ENCODE measurements at regions not wholly inside any gene's neighbourhood (a gene's known extent, or its start where the extent isn't known, plus 50 kb on each side); places are given as distances from the start of the nearest gene placed in this dataset.
"Not testable (repeated sequence)": the region's sequence is repeated elsewhere in the genome, so short reads cannot be mapped to it uniquely, and the experiment has no call there.

DNA sequence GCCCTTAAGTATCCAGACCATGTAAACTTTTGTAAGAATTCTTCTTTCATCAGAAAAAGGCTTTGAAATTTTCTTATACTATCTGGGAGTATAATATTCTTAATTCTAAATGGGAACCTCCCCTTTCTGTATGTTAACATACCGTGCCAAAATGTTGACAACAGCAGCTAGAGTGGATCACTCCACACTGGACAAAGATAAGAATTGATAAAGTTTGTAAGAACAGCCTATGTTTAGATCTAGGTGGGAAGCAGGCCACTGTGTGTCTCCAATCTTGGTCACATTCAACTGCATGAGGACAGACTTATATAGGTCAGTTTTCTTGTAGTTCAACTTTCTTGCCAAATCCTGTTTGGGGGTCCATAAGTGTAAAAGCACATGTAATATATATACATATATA lies 235.7 kb downstream of the RPIA start:
- no peak for FAIRE-seq

DNA sequence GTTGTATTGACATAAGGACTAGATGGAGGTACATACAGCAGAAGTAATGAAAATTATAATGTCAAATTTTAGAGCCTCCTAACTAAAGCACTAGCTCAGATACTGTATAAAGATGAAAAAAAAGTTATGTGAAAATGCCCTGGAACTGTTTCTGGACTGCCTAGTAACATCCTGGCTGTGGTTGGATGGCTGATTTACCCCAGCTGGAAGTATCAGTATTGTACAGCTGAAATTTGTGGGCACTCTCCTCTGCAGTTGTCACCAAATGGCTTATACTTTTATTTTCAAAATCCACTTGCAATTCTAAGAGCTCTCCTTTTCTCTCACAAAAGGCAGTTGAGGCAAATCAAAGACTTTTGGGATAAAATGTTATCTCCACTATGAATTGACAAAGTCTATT lies 239.2 kb downstream of the RPIA start:
- FAIRE-seq = no peak

DNA sequence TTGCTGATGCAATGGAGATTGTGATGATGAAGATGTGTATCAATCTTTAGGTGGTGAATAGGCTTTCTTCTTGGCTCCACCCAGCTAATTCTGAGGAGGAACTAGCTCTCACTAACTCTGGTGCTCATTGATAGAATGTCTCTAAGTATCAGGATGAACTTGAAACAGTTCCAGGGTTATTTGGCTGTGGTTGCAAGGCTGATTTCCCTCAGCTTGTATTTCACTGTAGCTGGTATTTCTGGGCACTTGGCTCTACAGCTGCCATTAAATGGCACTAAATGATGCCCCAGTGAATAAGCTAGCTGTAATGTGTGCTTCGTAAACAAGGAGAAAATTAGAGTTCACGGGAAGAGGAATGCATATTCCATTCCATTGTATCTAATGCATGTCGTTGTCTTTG lies 241.2 kb downstream of the RPIA start:
- FAIRE-seq = no peak

DNA sequence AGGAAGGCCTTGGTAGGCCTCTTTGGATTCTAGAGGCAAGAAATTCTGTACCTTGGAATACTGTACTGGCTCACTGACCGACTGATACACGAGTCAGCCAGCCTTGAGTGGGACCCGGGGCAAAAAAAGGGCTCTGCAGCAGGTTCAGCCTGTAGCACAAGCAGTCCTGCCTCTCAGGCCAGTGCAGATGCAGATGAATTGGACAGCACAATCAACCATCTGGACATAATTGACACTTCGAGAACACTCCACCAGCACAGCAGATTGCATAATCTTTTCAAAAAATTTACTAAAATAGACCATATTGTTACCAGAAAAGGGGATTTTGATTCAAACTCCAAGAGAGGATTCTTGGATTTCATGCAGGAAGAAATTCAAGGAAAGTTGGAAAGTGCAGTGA lies 241.6 kb downstream of the RPIA start:
- no peak for FAIRE-seq

DNA sequence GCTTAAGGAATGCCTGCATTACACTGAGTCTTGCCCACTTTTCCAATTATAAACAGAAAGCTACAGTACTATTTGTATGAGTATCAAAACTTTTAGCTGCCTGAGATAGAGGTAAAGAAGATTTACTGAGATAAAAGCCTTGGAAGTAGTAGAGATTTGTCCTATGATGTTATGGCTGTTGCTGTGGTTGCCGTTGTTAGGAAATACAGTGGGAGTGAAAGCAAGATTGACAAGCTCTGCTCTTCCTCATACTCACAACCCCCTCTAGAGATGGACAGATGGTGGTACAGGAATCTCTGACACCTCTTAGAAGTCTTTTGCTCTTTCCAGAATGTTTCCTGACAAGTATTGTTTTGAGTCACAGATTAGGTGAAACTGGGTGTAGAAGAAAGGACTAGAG lies 242.5 kb downstream of the RPIA start:
- no peak for FAIRE-seq

DNA sequence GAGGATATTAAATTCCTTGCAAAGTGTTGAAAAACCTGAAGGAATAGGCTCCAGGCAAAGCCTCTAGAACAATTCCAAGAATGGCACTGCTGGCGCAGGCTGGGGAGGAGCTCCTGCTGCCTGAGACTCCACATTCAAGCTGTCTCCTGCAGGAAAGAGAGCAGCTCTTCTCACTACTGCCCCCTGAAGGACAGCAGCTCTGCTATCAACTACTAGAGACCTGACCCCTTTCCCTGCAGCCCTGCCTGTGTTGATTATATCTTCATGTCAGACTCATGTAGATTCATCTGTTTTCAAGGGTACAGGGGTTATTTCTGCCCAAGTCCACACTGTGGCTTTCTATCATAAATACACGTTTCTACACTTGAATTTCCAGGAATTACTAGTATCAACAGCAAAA lies 249.7 kb downstream of the RPIA start:
- FAIRE-seq = not testable (repeated sequence)

DNA sequence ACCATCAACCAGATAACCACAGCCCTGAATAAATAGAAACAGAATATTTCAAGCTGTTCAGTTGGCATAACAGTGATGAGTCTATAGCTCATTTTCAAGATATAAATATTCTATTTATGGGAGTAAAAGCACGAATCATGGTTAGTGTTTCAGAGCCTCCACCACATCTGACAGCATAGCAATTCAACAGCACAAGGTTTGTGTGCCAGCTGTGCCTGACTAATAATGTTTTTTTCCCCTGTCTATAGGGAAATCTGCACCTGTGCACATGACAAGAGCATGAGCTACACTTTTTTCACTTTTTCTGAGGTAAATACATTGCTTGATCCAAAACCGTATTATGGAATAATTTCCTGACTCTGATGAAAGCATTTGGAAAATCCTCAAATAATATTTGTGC lies 251.3 kb downstream of the RPIA start:
- FAIRE-seq = no peak

DNA sequence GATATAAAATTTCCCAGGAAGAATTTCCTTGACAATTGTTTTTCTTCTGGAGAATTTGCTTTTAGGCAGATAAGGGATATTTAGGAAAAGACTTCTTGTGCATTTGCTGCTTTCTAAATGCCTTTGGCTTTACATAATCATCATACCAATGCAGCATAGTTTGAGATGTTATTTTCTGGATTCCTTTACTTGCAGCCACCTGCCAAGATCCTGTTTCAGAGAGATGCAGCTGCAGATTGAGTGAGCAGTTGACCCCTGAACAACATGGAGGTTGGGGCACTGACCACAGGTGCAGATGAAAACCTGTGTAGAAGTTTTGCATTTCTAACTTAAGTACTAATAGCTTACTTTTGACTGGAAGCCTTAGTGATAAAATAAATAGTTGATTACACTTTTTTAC lies 257.9 kb downstream of the RPIA start:
- FAIRE-seq = no peak

DNA sequence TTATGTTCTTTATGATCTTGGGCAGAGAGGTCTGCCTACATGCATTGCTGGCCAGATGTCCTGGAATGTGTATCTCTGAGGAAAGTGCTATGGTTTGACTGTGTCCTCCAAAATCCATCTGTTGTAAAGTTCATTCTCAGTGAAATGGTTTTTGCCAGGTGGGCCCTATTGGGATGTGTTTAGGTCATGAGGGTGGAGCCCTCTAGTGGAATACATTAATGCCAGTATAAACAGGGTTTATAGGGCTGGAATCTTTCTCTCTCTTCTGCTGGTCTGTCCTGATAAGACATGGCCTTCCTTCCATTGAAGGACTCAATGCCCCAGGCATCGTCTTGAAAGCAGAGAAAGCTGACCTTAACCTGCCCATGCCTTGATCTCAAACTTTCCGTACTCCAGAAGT lies 258.5 kb downstream of the RPIA start:
- FAIRE-seq = no peak

DNA sequence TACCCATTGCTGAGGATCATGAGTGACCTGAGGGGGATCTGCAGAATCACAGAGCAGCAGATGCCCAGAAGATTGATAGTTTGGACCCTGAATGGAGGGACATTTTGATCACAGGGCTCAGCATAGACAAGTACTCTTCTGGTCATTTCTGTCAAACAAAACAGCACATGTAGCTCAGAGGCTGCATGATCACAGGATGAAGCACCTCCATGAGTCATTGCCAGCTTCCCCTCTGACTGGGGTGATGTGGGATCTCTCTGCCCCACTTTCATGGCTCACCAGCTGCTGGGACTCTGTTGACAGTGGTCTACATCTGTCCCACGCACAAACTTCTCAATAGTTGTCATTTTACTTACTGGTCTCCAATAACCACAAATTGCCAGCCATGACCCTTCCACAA lies 264.1 kb downstream of the RPIA start:
- no peak for FAIRE-seq

DNA sequence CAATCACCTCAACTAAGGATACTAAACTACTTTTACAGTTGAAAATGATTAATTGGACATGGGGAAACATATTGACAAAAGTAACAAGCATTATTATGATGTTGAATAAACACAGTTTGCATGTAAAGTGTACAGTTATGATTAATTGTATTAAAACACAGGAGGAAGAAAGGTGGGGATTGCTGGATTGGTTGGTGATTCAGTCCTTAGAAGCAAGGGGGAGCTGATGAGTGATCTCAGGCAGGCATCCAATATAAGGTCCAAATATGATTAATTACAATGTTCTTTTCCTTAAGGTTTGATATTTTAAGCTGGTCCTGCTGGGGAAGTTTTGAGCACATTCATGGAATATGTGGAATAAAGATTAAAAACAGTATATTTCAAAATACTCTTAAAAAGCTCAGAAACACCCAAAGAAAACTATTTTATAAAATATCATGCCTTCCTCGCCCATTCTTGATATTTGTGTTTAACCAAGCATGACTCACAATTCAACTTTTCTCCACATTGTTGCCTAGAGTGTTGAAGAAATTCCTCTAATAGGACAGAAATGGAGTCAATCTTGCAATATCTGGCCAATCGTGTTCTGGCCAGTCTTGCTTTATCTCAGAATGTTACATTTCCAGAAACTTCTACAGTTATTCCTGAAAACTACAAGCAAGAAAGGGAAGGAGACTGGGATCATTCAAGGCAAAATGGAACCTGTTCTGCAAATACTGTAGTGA lies 268.2 kb downstream of the RPIA start:
- FAIRE-seq = no peak

DNA sequence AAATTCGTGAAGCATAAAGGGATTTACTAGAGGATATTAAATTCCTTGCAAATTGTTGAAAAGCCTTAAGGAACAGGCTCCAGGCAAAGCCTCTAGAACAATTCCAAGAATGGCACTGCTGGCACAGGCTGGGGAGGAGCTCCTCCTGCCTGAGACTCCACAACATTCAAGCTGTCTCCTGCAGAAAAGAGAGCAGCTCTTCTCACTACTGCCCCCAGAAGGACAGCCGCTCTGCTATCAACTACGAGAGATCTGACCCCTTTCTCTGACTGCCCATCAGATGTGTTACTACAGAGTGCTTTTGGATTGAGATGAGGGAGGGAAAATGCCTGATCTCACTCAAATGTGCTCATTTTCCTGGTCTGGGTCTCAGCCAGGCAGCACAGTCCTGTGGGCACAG lies 269.9 kb downstream of the RPIA start:
- not testable (repeated sequence) for FAIRE-seq

DNA sequence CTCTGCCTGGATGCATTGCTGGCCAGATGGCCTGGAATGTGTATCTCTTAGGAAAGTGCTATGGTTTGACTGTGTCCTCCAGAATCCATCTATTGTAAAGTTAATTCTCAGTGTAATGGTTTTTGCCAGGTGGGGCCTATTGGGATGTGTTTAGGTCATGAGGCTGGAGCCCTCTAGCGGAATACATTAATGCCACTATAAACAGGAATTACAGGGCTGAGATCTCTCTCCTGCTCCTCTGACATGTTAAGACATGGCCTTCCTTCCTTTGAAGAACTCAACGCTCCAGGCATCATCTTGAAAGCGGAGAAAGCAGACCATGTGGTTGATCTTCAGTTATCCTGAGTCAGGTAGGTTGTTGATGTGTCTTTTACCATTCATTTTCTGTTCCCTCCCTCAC lies 276.4 kb downstream of the RPIA start:
- no peak for FAIRE-seq

DNA sequence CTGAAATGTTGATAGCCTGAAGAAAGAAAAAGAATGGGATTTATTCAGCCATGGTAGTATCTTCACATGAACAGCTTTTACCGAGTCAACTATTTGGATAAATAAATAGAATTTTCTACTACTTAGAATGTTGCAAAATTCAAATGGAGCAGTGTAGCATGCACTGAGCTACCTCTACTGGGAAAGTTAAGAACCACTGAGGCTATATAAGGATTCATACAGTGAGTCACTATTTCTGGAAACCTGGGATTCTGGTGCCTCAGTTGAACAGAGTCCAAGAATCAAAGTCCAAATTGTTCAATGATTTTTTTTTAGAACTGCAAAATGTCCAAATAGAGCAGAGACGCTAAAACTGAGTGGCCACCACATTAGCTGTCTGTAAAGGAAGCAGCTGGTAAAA lies 286.5 kb downstream of the RPIA start:
- not testable (repeated sequence) for FAIRE-seq

DNA sequence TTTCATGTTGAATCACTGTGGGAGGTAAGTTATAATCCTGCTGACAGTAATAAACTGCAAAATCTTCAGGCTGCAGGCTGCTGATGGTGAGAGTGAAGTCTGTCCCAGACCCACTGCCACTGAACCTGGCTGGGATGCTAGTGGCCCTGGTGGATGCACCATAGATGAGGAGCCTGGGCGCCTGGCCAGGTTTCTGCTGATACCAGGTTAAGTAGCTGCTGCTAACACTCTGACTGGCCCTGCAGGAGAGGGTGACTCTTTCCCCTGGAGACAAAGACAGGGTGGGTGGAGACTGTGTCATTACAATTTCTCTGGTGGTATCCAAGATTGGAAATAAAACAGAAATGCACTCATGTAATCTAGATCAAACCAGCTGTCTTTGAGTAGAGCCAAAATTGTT lies 287.0 kb downstream of the RPIA start:
- not testable (repeated sequence) for FAIRE-seq

DNA sequence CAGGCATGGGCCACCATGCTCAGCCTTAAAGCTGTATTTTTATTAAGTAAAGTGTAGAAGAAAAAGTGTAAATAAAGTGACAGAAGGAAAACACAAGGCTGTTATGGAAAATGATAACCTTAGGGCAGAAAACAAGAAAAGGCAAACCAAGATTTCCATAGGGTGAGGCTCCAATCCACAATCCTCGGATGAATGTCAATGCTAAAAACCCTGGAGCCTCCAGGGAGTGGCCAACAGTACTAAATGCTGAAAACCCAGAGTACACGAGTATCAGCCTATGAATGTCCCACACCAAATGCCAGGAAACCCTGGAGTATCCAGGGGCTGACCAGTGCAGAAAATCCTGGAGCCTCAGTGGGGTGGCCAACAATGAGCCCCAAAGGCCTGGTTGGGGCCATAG lies 292.6 kb downstream of the RPIA start:
- not testable (repeated sequence) for FAIRE-seq

DNA sequence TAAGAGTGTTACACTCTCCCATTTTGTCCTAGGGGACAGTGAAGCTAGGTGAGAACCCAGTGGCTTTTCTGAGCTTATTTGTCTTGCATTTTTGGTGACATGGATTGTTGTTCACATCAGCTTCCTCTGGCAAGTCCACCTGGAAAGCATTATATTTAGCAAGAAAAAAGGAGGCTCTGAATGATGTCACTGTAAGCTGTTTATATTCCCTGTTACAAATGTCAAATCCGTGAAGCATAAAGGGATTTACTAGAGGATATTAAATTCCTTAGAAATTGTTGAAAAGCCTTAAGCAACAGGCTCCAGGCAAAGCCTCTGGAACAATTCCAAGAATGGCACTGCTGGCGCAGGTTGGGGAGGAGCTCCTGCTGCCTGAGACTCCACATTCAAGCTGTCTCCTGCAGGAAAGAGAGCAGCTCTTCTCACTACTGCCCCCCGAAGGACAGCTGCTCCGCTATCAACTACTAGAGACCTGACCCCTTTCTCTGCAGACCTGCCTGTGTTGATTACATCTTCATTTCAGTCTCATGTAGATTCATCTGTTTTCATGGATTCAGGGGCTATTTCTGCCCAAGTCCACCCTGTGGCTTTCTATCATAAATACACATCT lies 295.4 kb downstream of the RPIA start:
- FAIRE-seq = not testable (repeated sequence)

DNA sequence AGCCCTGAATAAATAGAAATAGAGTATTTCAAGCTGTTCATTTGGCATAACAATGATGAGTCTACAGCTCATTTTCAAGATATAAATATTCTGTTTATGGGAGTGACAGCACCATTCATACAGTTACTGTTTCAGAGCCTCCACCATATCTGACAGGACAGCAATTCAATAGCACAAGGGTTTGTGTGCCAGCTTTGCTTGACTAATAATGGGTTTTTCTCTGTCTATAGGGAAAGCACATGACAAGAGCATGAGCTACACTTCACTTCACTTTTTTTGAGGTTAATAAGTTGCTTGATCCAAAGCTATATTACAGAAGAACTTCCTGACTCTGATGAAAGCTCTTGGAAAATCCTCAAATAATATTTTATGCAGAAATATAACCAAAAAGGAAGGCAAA lies 297.1 kb downstream of the RPIA start:
- FAIRE-seq = not testable (repeated sequence)

DNA sequence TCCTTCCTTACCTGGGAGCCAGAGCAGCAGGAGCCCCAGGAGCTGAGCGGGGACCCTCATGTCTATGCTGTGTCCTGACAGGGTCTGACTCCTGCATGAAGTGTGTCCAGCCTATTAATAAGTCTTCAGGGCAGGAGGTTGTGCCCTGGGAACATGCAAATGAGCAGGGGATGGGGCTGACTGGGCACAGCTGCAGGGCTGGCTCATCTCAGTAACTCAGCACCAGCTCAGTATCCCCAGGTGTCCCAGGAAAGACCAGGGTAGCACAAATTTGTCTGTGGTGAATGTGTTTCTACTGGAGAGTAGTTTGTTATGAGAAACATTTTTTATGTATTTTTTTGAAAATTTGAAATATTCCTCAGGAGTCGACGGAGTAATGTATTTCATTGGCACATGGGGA lies 301.3 kb downstream of the RPIA start:
- FAIRE-seq = not testable (repeated sequence)

DNA sequence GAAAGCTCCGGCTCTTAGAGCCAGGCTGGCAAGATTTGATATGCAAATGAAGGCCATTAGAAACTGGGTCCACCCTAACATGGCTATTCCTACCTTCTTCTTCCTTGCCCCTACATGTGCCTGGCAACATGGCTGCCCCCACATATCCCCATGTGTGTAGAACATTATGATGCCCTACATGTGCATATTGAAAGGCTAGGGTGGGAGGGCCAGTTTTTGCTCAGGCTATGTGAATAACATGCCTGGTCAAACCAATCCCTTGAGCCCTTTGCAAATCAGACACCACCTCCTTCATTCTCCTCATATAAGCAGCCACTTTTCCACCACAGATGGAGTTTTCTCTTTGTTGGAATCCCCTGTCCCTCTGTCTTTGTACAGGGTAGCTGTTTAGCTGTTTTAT lies 303.4 kb downstream of the RPIA start:
- FAIRE-seq = not testable (repeated sequence)

DNA sequence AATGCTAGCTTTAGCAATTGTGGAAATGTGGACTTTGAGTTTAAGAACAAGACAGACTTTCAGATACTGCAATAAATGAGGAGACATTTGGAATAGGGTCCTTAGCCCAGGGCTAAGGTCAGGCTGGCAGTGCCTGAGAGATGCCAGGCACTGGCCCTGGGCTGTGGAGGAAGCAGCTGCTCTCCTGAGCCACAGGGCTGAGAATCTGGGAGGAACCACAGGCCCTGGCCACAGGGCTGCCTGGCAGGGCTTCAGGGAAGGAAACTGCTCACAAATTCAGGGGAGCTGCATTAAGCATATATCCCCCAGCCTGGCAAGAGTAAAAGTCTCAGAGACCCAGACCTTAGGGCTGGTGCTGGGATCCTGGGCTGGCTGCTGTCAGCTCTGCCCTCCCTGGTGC lies 305.1 kb downstream of the RPIA start:
- not testable (repeated sequence) for FAIRE-seq

DNA sequence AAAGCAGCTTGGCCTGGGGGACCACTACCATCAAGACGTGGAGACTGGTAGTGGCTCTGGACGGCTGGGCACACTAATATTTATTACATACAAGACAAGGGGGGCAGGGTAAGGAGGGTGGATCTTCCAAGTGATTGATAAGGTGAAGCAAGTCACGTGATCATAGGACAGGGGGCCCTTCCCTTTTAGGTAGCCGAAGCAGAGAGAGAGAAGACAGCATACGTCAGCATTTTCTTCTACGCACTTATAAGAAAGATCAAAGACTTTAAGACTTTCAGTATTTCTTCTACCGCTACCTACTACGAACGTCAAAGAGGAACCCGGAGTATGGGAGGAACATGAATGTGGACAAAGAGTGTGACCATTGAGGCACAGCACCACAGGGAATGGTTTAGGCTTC lies 307.9 kb downstream of the RPIA start:
- no peak for FAIRE-seq

DNA sequence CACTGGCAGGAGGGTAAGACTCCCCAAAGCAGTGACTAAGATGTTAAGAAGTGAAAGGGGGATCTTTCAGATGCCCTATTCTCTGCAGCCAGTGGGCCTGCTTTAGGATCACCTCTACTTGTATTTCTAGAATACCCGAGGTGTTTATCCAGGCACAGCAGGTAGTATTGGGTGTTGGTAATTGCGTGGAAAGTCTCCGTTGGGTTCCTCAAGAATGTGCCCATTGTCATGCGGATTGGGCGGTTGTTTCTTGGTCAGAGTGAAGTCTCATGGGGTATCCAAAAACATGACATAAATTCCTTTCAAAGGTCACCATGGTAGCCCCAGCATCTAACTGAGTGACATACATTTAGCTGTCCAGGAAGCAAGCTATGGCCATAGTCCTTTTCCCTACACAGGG lies 308.8 kb downstream of the RPIA start:
- FAIRE-seq = no peak

DNA sequence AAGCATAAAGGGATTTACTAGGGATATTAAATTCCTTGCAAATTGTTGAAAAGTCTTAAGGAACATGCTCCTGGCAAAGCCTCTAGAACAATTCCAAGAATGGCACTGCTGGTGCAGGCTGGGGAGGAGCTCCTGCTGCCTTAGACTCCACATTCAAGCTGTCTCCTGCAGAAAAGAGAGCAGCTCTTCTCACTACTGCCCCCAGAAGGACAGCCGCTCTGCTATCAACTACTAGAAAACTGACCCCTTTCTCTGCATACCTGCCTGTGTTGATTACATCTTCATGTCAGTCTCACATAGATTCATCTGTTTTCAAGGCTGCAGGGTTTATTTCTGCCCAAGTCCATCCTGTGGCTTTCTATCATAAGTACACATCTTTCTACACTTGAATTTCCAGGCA lies 312.8 kb downstream of the RPIA start:
- FAIRE-seq = not testable (repeated sequence)

DNA sequence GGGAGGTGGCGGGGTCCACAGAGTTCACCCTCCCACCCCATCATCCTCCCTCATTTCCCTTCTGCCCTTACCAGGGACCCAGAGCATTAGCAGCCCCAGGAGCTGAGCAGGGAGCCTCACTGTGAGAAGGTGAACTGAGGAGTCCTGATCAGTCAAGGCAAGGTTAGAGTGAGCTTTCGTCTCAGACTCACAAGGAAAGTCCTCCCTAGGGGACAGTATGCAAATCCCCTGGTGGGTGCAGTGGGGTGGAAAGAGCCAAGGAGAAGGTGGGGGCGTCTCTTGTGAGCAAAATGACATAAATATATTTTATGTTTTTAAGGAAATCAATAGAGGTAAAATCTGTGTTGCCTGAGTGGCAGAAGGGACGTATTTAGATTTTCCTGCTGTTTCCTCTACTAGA lies 329.1 kb downstream of the RPIA start:
- FAIRE-seq = not testable (repeated sequence)

All from islet of Langerhans (tissue), 1 donor.